Adrenal gland (tissue), 5 donors: ENCODE measurements at regions not wholly inside any gene's neighbourhood (a gene's known extent, or its start where the extent isn't known, plus 50 kb on each side); places are given as distances from the start of the nearest gene placed in this dataset.

Experiments used
- CTCF ChIP-seq, 6 experiments: fragments of 450-650 bp in 4 of 6; fragments of 200-600 bp in 2 of 6; sonication (generic) in 1 of 6; IDR thresholded peaks; 1 replicate in 5 of 6; 2 replicates in 1 of 6; pipeline versions ENCODE4 v1.5.1 to v1.8.0; 2016 to 2021; ENCODE audit warnings: antibody characterized with exemption in 6 of 6, mild to moderate bottlenecking in 2 of 6, moderate library complexity in 1 of 6
- POLR2A ChIP-seq, 2 donors: fragments of 450-650 bp; IDR thresholded peaks; one replicate each; pipeline ENCODE4 v1.6.1; 2017; ENCODE audit warnings: antibody characterized with exemption in 2 of 2, mild to moderate bottlenecking in 2 of 2, moderate library complexity in 1 of 2
- donor health status: DM: no; HTN: no; CAD: no.

- TF ChIP-seq CTCF (IDR thresholded peaks at IDR 0.05) (no peak), POLR2A (IDR thresholded peaks at IDR 0.05) (no peak)
Measured at GRCh38 chr6:30798494-30798893, 54.1 kb upstream of the IER3 start.
